Hepatocyte (in vitro differentiated cells): ENCODE measurements at regions not wholly inside any gene's neighbourhood (a gene's known extent, or its start where the extent isn't known, plus 50 kb on each side); places are given as distances from the start of the nearest gene placed in this dataset.

Experiments used
- EZH2 ChIP-seq: fragments of 200-600 bp; sonication (generic); IDR thresholded peaks from 2 replicates; pipeline ENCODE4 v1.6.1; 2016; ENCODE audit warnings: antibody characterized with exemption, mild to moderate bottlenecking, borderline replicate concordance
- EZH2phosphoT487 ChIP-seq: fragments of 200-600 bp; sonication (generic); IDR thresholded peaks from one replicate; pipeline ENCODE4 v1.6.1; 2018; ENCODE audit warnings: antibody characterized with exemption, mild to moderate bottlenecking, low read depth, moderate library complexity; ENCODE audit not compliant: unreplicated experiment, severe bottlenecking
- TF ChIP-seq, protein P1 (sequence below): fragments of 200-600 bp; sonication (generic); IDR thresholded peaks from 2 replicates; pipeline ENCODE4 v1.5.1; 2016; ENCODE audit warnings: antibody characterized with exemption, mild to moderate bottlenecking; ENCODE audit not compliant: poor library complexity

DNA sequence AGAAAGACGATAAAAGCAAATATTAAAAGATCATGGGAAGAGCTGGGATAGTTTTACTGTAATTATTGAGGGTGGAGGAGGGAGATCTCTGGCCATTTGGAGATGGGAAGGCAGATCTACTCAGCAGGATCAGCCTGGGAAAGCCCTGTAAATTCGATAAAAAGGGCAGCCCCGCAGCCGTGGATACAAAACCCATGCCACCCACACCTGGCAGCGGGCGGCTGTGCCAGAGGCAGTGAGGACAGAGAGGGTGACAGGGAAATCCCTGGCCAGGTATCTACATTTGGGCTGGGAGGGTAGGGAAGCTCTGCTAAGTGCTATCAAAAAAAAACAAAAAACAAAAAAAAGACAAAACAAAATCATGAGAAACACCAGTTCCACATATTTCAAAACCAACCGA, 379.2 kb upstream of the IRX1 start:
- TF ChIP-seq EZH2phosphoT487 (no peak), EZH2 (no peak)
- TF ChIP-seq, protein P1, sequence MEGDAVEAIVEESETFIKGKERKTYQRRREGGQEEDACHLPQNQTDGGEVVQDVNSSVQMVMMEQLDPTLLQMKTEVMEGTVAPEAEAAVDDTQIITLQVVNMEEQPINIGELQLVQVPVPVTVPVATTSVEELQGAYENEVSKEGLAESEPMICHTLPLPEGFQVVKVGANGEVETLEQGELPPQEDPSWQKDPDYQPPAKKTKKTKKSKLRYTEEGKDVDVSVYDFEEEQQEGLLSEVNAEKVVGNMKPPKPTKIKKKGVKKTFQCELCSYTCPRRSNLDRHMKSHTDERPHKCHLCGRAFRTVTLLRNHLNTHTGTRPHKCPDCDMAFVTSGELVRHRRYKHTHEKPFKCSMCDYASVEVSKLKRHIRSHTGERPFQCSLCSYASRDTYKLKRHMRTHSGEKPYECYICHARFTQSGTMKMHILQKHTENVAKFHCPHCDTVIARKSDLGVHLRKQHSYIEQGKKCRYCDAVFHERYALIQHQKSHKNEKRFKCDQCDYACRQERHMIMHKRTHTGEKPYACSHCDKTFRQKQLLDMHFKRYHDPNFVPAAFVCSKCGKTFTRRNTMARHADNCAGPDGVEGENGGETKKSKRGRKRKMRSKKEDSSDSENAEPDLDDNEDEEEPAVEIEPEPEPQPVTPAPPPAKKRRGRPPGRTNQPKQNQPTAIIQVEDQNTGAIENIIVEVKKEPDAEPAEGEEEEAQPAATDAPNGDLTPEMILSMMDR: no peak
